Dendritic cell treated with granulocyte-macrophage colony-stimulating factor and Interleukin-4, amounts not matched to agents 40 ng/mL and 50 ng/mL, for 4 days (primary cell): ENCODE measurements at regions not wholly inside any gene's neighbourhood (a gene's known extent, or its start where the extent isn't known, plus 50 kb on each side); places are given as distances from the start of the nearest gene placed in this dataset.

Experiments
- H3K27ac Mint-ChIP-seq: one replicate; pipeline ENCODE4 v1.8.0; 2022; ENCODE audit warnings: mild to moderate bottlenecking, mixed read lengths
- H3K27me3 Mint-ChIP-seq: one replicate; pipeline ENCODE4 v1.8.0; 2022; ENCODE audit warnings: mild to moderate bottlenecking, mixed read lengths
- H3K36me3 Mint-ChIP-seq: one replicate; pipeline ENCODE4 v1.8.0; 2022; ENCODE audit warnings: low read depth, mixed read lengths
- H3K4me1 Mint-ChIP-seq: one replicate; pipeline ENCODE4 v1.8.0; 2022; ENCODE audit warnings: low read depth, mixed read lengths
- H3K4me3 Mint-ChIP-seq: one replicate; pipeline ENCODE4 v1.8.0; 2022; ENCODE audit warnings: mild to moderate bottlenecking, moderate library complexity, mixed read lengths
- H3K9me3 Mint-ChIP-seq: one replicate; pipeline ENCODE4 v1.8.0; 2022; ENCODE audit warnings: mixed read lengths
- intact Hi-C: fragments of 100-400 bp; cut with micrococcal nuclease; formaldehyde crosslinking; loops from one replicate; pipeline ENCODE4 v1.15.0; 2022

GRCh38 chr2:22694300-22694699 lies 690.7 kb upstream of the KLHL29 start:
- intact Hi-C loops, result no loop called here
- no peaks in the 10 kb centered on the region for H3K9me3 Mint-ChIP-seq
- no peak overlapping the region for H3K27ac Mint-ChIP-seq

GRCh38 chr2:22694856-22695255 lies 690.1 kb upstream of the KLHL29 start:
- Mint-ChIP-seq H3K9me3 (no peaks in the 10 kb centered on the region), H3K27me3 (no peaks in the 10 kb centered on the region), H3K4me3 (no peak overlapping the region)

More at GRCh38 chr2:22694300-22694699, 690.7 kb upstream of the KLHL29 start:
- Mint-ChIP-seq H3K4me1 (no peaks in the 10 kb centered on the region), H3K36me3 (no peaks in the 10 kb centered on the region), H3K4me3 (no peak overlapping the region), H3K27me3 (no peaks in the 10 kb centered on the region)

GRCh38 chr2:22697054-22697788 lies 687.8 kb upstream of the KLHL29 start:
- H3K4me3 Mint-ChIP-seq, result no peak overlapping the region
- H3K9me3 Mint-ChIP-seq, result no peaks in the 10 kb centered on the region
- intact Hi-C loops, result no loop called here
- no peak overlapping the region for H3K27ac Mint-ChIP-seq
- no peaks in the 10 kb centered on the region for H3K4me1 Mint-ChIP-seq
- no peaks in the 10 kb centered on the region for H3K27me3 Mint-ChIP-seq
- no peaks in the 10 kb centered on the region for H3K36me3 Mint-ChIP-seq

More at GRCh38 chr2:22694856-22695255, 690.1 kb upstream of the KLHL29 start:
- intact Hi-C loops, result no loop called here
- Mint-ChIP-seq H3K36me3 (no peaks in the 10 kb centered on the region), H3K4me1 (no peaks in the 10 kb centered on the region), H3K27ac (no peak overlapping the region)

- no peaks in the 10 kb centered on the region for H3K4me1 Mint-ChIP-seq
- H3K9me3 Mint-ChIP-seq, result no peaks in the 10 kb centered on the region
- H3K27ac Mint-ChIP-seq, result no peak overlapping the region
- intact Hi-C loops, result no loop called here
- no peak overlapping the region for H3K4me3 Mint-ChIP-seq
- H3K27me3 Mint-ChIP-seq, result no peaks in the 10 kb centered on the region
- no peaks in the 10 kb centered on the region for H3K36me3 Mint-ChIP-seq
These were observed 683.3 kb upstream of the KLHL29 start for GRCh38 chr2:22701561-22702160.

GRCh38 chr2:22703286-22703920 lies 681.6 kb upstream of the KLHL29 start:
- H3K4me3 Mint-ChIP-seq, result no peak overlapping the region
- no peaks in the 10 kb centered on the region for H3K36me3 Mint-ChIP-seq
- H3K27me3 Mint-ChIP-seq, result no peaks in the 10 kb centered on the region
- intact Hi-C loops, result no loop called here
- no peaks in the 10 kb centered on the region for H3K4me1 Mint-ChIP-seq
- H3K27ac Mint-ChIP-seq, result no peak overlapping the region
- H3K9me3 Mint-ChIP-seq, result peaks cover 11% of the 10 kb centered on the region

GRCh38 chr2:22719396-22719795 lies 665.6 kb upstream of the KLHL29 start:
- H3K4me1 Mint-ChIP-seq, result no peaks in the 10 kb centered on the region
- intact Hi-C loops, result no loop called here
- H3K4me3 Mint-ChIP-seq, result no peak overlapping the region
- H3K27ac Mint-ChIP-seq, result no peak overlapping the region
- H3K36me3 Mint-ChIP-seq, result no peaks in the 10 kb centered on the region
- no peaks in the 10 kb centered on the region for H3K27me3 Mint-ChIP-seq
- peaks cover 57% of the 10 kb centered on the region for H3K9me3 Mint-ChIP-seq

GRCh38 chr2:22729466-22729865 lies 655.5 kb upstream of the KLHL29 start:
- Mint-ChIP-seq H3K4me3 (no peak overlapping the region), H3K27me3 (no peaks in the 10 kb centered on the region), H3K9me3 (peaks cover 38% of the 10 kb centered on the region), H3K27ac (no peak overlapping the region), H3K4me1 (no peaks in the 10 kb centered on the region), H3K36me3 (no peaks in the 10 kb centered on the region)
- intact Hi-C loops, result no loop called here

GRCh38 chr2:22734373-22735045 lies 650.5 kb upstream of the KLHL29 start:
- Mint-ChIP-seq H3K36me3 (no peaks in the 10 kb centered on the region), H3K4me1 (no peaks in the 10 kb centered on the region), H3K27me3 (no peaks in the 10 kb centered on the region), H3K9me3 (peaks cover 13% of the 10 kb centered on the region), H3K27ac (no peak overlapping the region), H3K4me3 (no peak overlapping the region)
- intact Hi-C loops, result no loop called here

- H3K9me3 Mint-ChIP-seq, result peaks cover 6% of the 10 kb centered on the region
- H3K4me1 Mint-ChIP-seq, result no peaks in the 10 kb centered on the region
- no peaks in the 10 kb centered on the region for H3K27me3 Mint-ChIP-seq
- no peaks in the 10 kb centered on the region for H3K36me3 Mint-ChIP-seq
- no peak overlapping the region for H3K27ac Mint-ChIP-seq
- intact Hi-C loops, result no loop called here
- H3K4me3 Mint-ChIP-seq, result no peak overlapping the region
These were observed 647.8 kb upstream of the KLHL29 start for GRCh38 chr2:22737144-22737543.

GRCh38 chr2:22741216-22741615 lies 643.8 kb upstream of the KLHL29 start:
- Mint-ChIP-seq H3K36me3 (no peaks in the 10 kb centered on the region), H3K4me3 (no peak overlapping the region), H3K27ac (no peak overlapping the region), H3K27me3 (no peaks in the 10 kb centered on the region), H3K4me1 (no peaks in the 10 kb centered on the region), H3K9me3 (peaks cover 19% of the 10 kb centered on the region)
- intact Hi-C loops, result no loop called here

- Mint-ChIP-seq H3K36me3 (no peaks in the 10 kb centered on the region), H3K27ac (no peak overlapping the region), H3K4me3 (no peak overlapping the region), H3K27me3 (no peaks in the 10 kb centered on the region), H3K9me3 (peaks cover 26% of the 10 kb centered on the region), H3K4me1 (no peaks in the 10 kb centered on the region)
- intact Hi-C loops, result no loop called here
These were observed 636.1 kb upstream of the KLHL29 start for GRCh38 chr2:22748909-22749308.

- no peaks in the 10 kb centered on the region for H3K4me1 Mint-ChIP-seq
- H3K9me3 Mint-ChIP-seq, result peaks cover 23% of the 10 kb centered on the region
- H3K27ac Mint-ChIP-seq, result no peak overlapping the region
- H3K36me3 Mint-ChIP-seq, result no peaks in the 10 kb centered on the region
- intact Hi-C loops, result no loop called here
- H3K4me3 Mint-ChIP-seq, result no peak overlapping the region
- no peaks in the 10 kb centered on the region for H3K27me3 Mint-ChIP-seq
These were observed 631.5 kb upstream of the KLHL29 start for GRCh38 chr2:22753476-22753875.

- intact Hi-C loops, result no loop called here
- H3K4me1 Mint-ChIP-seq, result no peaks in the 10 kb centered on the region
- no peak overlapping the region for H3K27ac Mint-ChIP-seq
- no peak overlapping the region for H3K4me3 Mint-ChIP-seq
- H3K27me3 Mint-ChIP-seq, result no peaks in the 10 kb centered on the region
- peaks cover 16% of the 10 kb centered on the region for H3K9me3 Mint-ChIP-seq
- H3K36me3 Mint-ChIP-seq, result no peaks in the 10 kb centered on the region
These were observed 628.5 kb upstream of the KLHL29 start for GRCh38 chr2:22756276-22757043.
